ENCODE measurements at regions not wholly inside any gene's neighbourhood (a gene's known extent, or its start where the extent isn't known, plus 50 kb on each side); places are given as distances from the start of the nearest gene placed in this dataset.

GRCh38 chr7:153010416-153010815, 250.9 kb downstream of the ACTR3B start:
- in situ Hi-C loops (cut with MboI; ENCODE audit: low pct_ligation_motif_present in 1 of 4, low pct_unique_long_range_greater_than_20kb in 1 of 4, low sequenced_read_pairs in 3 of 4): no loop called here
- WGBS, 2 donors (ENCODE audit: low coverage in 1 of 2): 85% methylated on average over 10 of the region's 10 CpGs; no CpG with 5 or more reads in 1 of the 2 donors
- DNase-seq: no peak

DNA sequence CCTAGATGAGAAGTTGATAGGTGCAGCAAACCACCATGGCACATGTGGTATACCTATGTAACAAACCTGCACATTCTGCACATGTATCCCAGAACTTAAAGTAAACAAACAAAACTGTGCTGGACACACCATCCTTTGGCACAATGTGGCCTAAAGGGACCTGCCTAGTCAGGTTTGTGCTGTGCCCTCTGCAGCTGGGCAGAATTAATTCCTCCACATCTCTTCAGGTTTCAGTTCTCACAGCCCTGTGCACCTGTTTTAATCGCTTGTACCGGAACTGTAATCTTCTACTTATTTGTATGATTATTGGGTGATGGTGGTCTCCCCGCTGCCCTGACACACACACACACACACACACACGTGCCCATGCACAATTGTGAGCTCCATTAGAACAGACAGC, 252.7 kb downstream of the ACTR3B start:
- Histone ChIP-seq H3K27me3 (no peaks in the 10 kb centered on the region), H3K27ac (no peak overlapping the region), H3K36me3 (no peaks in the 10 kb centered on the region), H3K9me3 (no peaks in the 10 kb centered on the region), H3K4me1 (no peaks in the 10 kb centered on the region), H3K4me3 (no peak overlapping the region)
- TF ChIP-seq CTCF (IDR thresholded peaks at IDR 0.05) (no peak), EP300 (IDR thresholded peaks at IDR 0.05; ENCODE audit: low read depth) (no peak), POLR2AphosphoS5 (IDR thresholded peaks at IDR 0.05) (no peak), POLR2A (IDR thresholded peaks at IDR 0.05) (no peak)
- in situ Hi-C loops (cut with MboI; ENCODE audit: low pct_ligation_motif_present in 1 of 4, low pct_unique_long_range_greater_than_20kb in 1 of 4, low sequenced_read_pairs in 3 of 4): no loop called here
- no peak for DNase-seq
- 78 to 82% methylated on average over 4 of the region's 4 CpGs for WGBS, 2 donors (ENCODE audit: low coverage in 1 of 2)
- intact Hi-C loops (cut with DNase I; ENCODE audit: low total_unique reads): no loop called here

More at GRCh38 chr7:153010416-153010815, 250.9 kb downstream of the ACTR3B start:
- no peaks in the 10 kb centered on the region for H3K9me3 ChIP-seq
- no peaks in the 10 kb centered on the region for H3K36me3 ChIP-seq
- H3K27me3 ChIP-seq: no peaks in the 10 kb centered on the region
- no peak for TF ChIP-seq CTCF (IDR thresholded peaks at IDR 0.05)
- no peak for TF ChIP-seq POLR2A (IDR thresholded peaks at IDR 0.05)
- TF ChIP-seq POLR2AphosphoS5 (IDR thresholded peaks at IDR 0.05): no peak
- TF ChIP-seq EP300 (IDR thresholded peaks at IDR 0.05; ENCODE audit: low read depth): no peak
- H3K4me3 ChIP-seq: no peak overlapping the region
- intact Hi-C loops (cut with DNase I; ENCODE audit: low total_unique reads): no loop called here
- no peak overlapping the region for H3K27ac ChIP-seq
- no peaks in the 10 kb centered on the region for H3K4me1 ChIP-seq

DNA sequence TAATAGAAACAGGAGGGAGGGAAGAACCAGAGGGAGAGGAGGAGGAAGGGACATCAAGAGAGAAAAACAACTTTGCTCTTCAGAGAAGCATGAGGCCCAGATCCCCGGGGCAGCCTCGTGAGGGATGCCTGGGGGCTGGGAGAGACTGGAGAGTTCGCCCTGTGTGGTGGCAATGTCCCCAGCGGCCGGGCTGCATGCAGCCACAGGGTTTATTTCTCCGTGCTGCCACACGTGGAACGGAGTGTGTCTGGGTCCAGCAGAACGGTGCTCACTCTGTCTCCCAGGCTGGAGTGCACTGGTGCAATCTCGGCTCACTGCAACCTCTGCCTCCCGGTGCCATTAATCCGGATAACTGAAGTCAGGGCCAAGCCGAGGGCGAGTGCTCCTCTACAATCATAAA, 257.7 kb downstream of the ACTR3B start:
- Histone ChIP-seq H3K4me3 (no peak overlapping the region), H3K27ac (no peak overlapping the region), H3K4me1 (no peaks in the 10 kb centered on the region), H3K27me3 (no peaks in the 10 kb centered on the region), H3K9me3 (no peaks in the 10 kb centered on the region), H3K36me3 (no peaks in the 10 kb centered on the region)
- intact Hi-C loops (cut with DNase I; ENCODE audit: low total_unique reads): no loop called here
- no peak for DNase-seq
- TF ChIP-seq EP300 (IDR thresholded peaks at IDR 0.05; ENCODE audit: low read depth) (no peak), POLR2AphosphoS5 (IDR thresholded peaks at IDR 0.05) (no peak), POLR2A (IDR thresholded peaks at IDR 0.05) (no peak), CTCF (IDR thresholded peaks at IDR 0.05) (no peak)
- 26 to 48% methylated on average over 3 to 14 of the region's 14 CpGs for WGBS, 2 donors (ENCODE audit: low coverage in 1 of 2)
- in situ Hi-C loops (cut with MboI; ENCODE audit: low pct_ligation_motif_present in 1 of 4, low pct_unique_long_range_greater_than_20kb in 1 of 4, low sequenced_read_pairs in 3 of 4): no loop called here

DNA sequence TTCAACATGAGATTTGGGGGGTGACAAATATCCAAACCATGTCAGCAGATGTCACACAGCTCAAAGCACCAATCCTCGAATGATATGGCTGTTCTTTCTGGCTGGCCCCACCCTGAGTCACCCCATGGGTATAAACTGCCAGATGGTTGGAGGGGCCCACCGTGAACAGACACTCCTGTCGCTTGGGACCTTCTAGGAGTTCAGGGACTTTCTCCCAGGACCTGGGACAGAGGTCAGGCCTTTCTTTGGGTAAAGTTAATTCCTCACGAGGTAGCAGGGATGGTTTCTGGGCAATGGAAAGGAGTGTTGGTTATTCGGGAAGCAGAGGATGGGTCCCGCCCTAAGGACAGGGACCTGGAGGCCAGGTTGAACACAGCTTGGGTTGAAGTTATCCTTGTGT, 262.0 kb downstream of the ACTR3B start:
- Histone ChIP-seq H3K36me3 (no peaks in the 10 kb centered on the region), H3K4me1 (no peaks in the 10 kb centered on the region), H3K4me3 (no peak overlapping the region), H3K9me3 (no peaks in the 10 kb centered on the region), H3K27me3 (no peaks in the 10 kb centered on the region), H3K27ac (no peak overlapping the region)
- TF ChIP-seq POLR2A (IDR thresholded peaks at IDR 0.05): no peak
- no peak for TF ChIP-seq EP300 (IDR thresholded peaks at IDR 0.05; ENCODE audit: low read depth)
- TF ChIP-seq POLR2AphosphoS5 (IDR thresholded peaks at IDR 0.05): no peak
- TF ChIP-seq CTCF (IDR thresholded peaks at IDR 0.05): no peak
- intact Hi-C loops (cut with DNase I; ENCODE audit: low total_unique reads): no loop called here
- DNase-seq: no peak
- in situ Hi-C loops (cut with MboI; ENCODE audit: low pct_ligation_motif_present in 1 of 4, low pct_unique_long_range_greater_than_20kb in 1 of 4, low sequenced_read_pairs in 3 of 4): no loop called here
- WGBS, 2 donors (ENCODE audit: low coverage in 1 of 2): 66 to 70% methylated on average over 3 to 6 of the region's 6 CpGs
